H1 (cell line): ENCODE measurements at regions not wholly inside any gene's neighbourhood (a gene's known extent, or its start where the extent isn't known, plus 50 kb on each side); places are given as distances from the start of the nearest gene placed in this dataset.

Experiments used
- CTCF ChIA-PET: fragments of 300-600 bp; sonication (Branson Sonifier 250); formaldehyde crosslinking; loops from one replicate; lab custom pipeline; 2021; ENCODE audit not compliant: partially characterized antibody; lab: Charles Lee
- POLR2A ChIA-PET: fragments of 300-600 bp; sonication (Branson Sonifier 250); formaldehyde crosslinking; loops from one replicate; lab custom pipeline; 2021; ENCODE audit warnings: inconsistent platforms; ENCODE audit not compliant: partially characterized antibody; lab: Charles Lee
- DNase-seq, 2 experiments: peaks; one replicate each; pipeline versions ENCODE4 v3.0.0 to v3.0.0-alpha.2; 2010 to 2022; ENCODE audit warnings: low spot score in 2 of 2, low read depth in 1 of 2, mixed read lengths in 1 of 2
- FAIRE-seq: peaks from 2 replicates; lab custom pipeline; 2011; peaks lifted over from hg19 to GRCh38; lab: Jason Lieb, UNC
- H2AFZ ChIP-seq: 2 replicates; pipeline ENCODE4 v1.8.1; 2012; ENCODE audit warnings: low read length, inconsistent platforms
- H2AK5ac ChIP-seq: 2 replicates; pipeline ENCODE4 v1.6.1; 2013; ENCODE audit warnings: low read depth, low read length
- H2BK120ac ChIP-seq: replicated peaks from 2 replicates; pipeline ENCODE3; 2013; ENCODE audit warnings: low read depth, low read length, inconsistent platforms
- H2BK12ac ChIP-seq: 2 replicates; pipeline ENCODE4 v1.6.1; 2013; ENCODE audit warnings: low read depth, low read length
- H2BK15ac ChIP-seq: 2 replicates; pipeline ENCODE4 v1.6.1; 2013; ENCODE audit warnings: low read length
- H2BK20ac ChIP-seq: 2 replicates; pipeline ENCODE4 v1.6.1; 2013; ENCODE audit warnings: low read length
- H2BK5ac ChIP-seq: 2 replicates; pipeline ENCODE4 v1.6.1; 2013; ENCODE audit warnings: low read depth, low read length
- H3K14ac ChIP-seq: 2 replicates; pipeline ENCODE4 v1.6.1; 2013; ENCODE audit warnings: inconsistent platforms; ENCODE audit not compliant: insufficient read length
- H3K18ac ChIP-seq: 2 replicates; pipeline ENCODE4 v1.6.1; 2013; ENCODE audit warnings: low read length; ENCODE audit errors: extremely low read depth
- H3K23ac ChIP-seq: 2 replicates; pipeline ENCODE4 v1.6.1; 2013; ENCODE audit warnings: inconsistent platforms; ENCODE audit not compliant: insufficient read length
- H3K23me2 ChIP-seq: 2 replicates; pipeline ENCODE4 v1.6.1; 2013; ENCODE audit warnings: low read depth, low read length
- H3K27ac ChIP-seq: 2 replicates; pipeline ENCODE4 v1.6.1; 2011; ENCODE audit warnings: low read depth, low read length, inconsistent platforms
- H3K27me3 ChIP-seq, 4 experiments: replicated peaks in 1 of 4; 1 replicate in 1 of 4; 2 replicates in 3 of 4; pipeline versions ENCODE4 v1.6.1 to v1.8.1; 2011 to 2013; ENCODE audit warnings: low read length in 3 of 4, mild to moderate bottlenecking in 3 of 4, inconsistent platforms in 2 of 4, mixed read lengths in 2 of 4, moderate library complexity in 1 of 4; ENCODE audit not compliant: control insufficient read depth in 3 of 4, insufficient read depth in 3 of 4; ENCODE audit errors: extremely low read depth in 1 of 4
- H3K36me3 ChIP-seq, 4 experiments: 2 replicates each; pipeline versions ENCODE4 v1.6.1 to v1.8.1; 2011 to 2013; ENCODE audit warnings: mild to moderate bottlenecking in 4 of 4, low read length in 3 of 4, moderate library complexity in 2 of 4, control low read depth in 1 of 4, inconsistent platforms in 1 of 4; ENCODE audit not compliant: insufficient read depth in 4 of 4, control insufficient read depth in 2 of 4
- H3K4ac ChIP-seq: replicated peaks from 2 replicates; pipeline ENCODE3; 2013; ENCODE audit warnings: low read length, low read depth, mixed read lengths, inconsistent platforms; ENCODE audit not compliant: insufficient read length
- H3K4me1 ChIP-seq, 4 experiments: replicated peaks in 1 of 4; 1 replicate in 1 of 4; 2 replicates in 3 of 4; pipeline versions ENCODE4 v1.6.1 to v1.8.1; 2011 to 2013; ENCODE audit warnings: low read length in 3 of 4, inconsistent platforms in 2 of 4, mixed read lengths in 1 of 4; ENCODE audit not compliant: insufficient read depth in 4 of 4, control insufficient read depth in 3 of 4
- H3K4me2 ChIP-seq, 2 experiments: 2 replicates each; pipeline versions ENCODE4 v1.6.1 to v1.8.1; 2011 to 2013; ENCODE audit warnings: low read depth in 2 of 2, low read length in 2 of 2, control low read depth in 1 of 2, inconsistent platforms in 1 of 2, mild to moderate bottlenecking in 1 of 2; ENCODE audit not compliant: insufficient read depth in 1 of 2
- H3K4me3 ChIP-seq, 4 experiments: fragments of 200-600, 300-600 bp in 1 of 4; sonication (generic), shearing (Covaris generic), sonication (Bioruptor Twin) in 1 of 4; 2 replicates each; pipeline versions ENCODE4 v1.5.1 to v1.8.1; 2011 to 2016; ENCODE audit warnings: low read length in 4 of 4, low read depth in 3 of 4, control low read depth in 2 of 4, inconsistent platforms in 2 of 4, mild to moderate bottlenecking in 2 of 4, mixed read lengths in 1 of 4, moderate library complexity in 1 of 4; ENCODE audit not compliant: insufficient read depth in 2 of 4; ENCODE audit errors: extremely low read depth in 1 of 4
- H3K56ac ChIP-seq: replicated peaks from 2 replicates; pipeline ENCODE3; 2013; ENCODE audit warnings: low read depth, mild to moderate bottlenecking, mixed read lengths, low read length, inconsistent platforms; ENCODE audit not compliant: insufficient read length
- H3K79me1 ChIP-seq: 2 replicates; pipeline ENCODE4 v1.6.1; 2013; ENCODE audit warnings: low read depth, low read length, control low read depth
- H3K79me2 ChIP-seq, 2 experiments: 2 replicates each; pipeline versions ENCODE4 v1.6.1 to v1.8.1; 2012 to 2013; ENCODE audit warnings: low read length in 2 of 2, mild to moderate bottlenecking in 2 of 2, inconsistent platforms in 1 of 2; ENCODE audit not compliant: insufficient read depth in 2 of 2, control insufficient read depth in 1 of 2
- H3K9ac ChIP-seq, 4 experiments: replicated peaks in 1 of 4; 1 replicate in 1 of 4; 2 replicates in 3 of 4; pipeline versions ENCODE4 v1.6.1 to v1.8.1; 2011 to 2013; ENCODE audit warnings: low read depth in 3 of 4, low read length in 3 of 4, control low read depth in 2 of 4, mild to moderate bottlenecking in 2 of 4, moderate library complexity in 2 of 4, inconsistent platforms in 1 of 4; ENCODE audit errors: extremely low read depth in 1 of 4
- H3K9me3 ChIP-seq, 2 experiments: 2 replicates each; pipeline versions ENCODE4 v1.6.1 to v1.8.1; 2012 to 2013; ENCODE audit warnings: mild to moderate bottlenecking in 2 of 2, moderate library complexity in 2 of 2, control low read depth in 1 of 2, inconsistent platforms in 1 of 2, low read depth in 1 of 2, low read length in 1 of 2, mixed read lengths in 1 of 2; ENCODE audit not compliant: insufficient read depth in 2 of 2
- H4K20me1 ChIP-seq, 2 experiments: replicated peaks in 1 of 2; 2 replicates each; pipeline versions ENCODE3 to v1.8.1; 2011 to 2013; ENCODE audit warnings: inconsistent platforms in 2 of 2, low read length in 2 of 2, mild to moderate bottlenecking in 1 of 2; ENCODE audit not compliant: insufficient read depth in 2 of 2, control insufficient read depth in 1 of 2
- H4K5ac ChIP-seq: 2 replicates; pipeline ENCODE4 v1.6.1; 2013; ENCODE audit warnings: low read length, low read depth, mixed read lengths, inconsistent platforms; ENCODE audit not compliant: insufficient read length
- H4K8ac ChIP-seq: 2 replicates; pipeline ENCODE4 v1.8.0; 2013; ENCODE audit warnings: mild to moderate bottlenecking, moderate library complexity, low read length, inconsistent platforms; ENCODE audit not compliant: insufficient read depth; ENCODE audit errors: extremely low read depth
- H4K91ac ChIP-seq: replicated peaks from 2 replicates; pipeline ENCODE3; 2013; ENCODE audit warnings: low read length, mixed read lengths, inconsistent platforms; ENCODE audit not compliant: insufficient read length
- GABPA ChIP-seq: IDR thresholded peaks from 2 replicates; pipeline ENCODE4 v1.6.1; 2011; ENCODE audit warnings: mild to moderate bottlenecking, low read length, moderate library complexity, borderline replicate concordance; ENCODE audit not compliant: insufficient read depth
- NANOG ChIP-seq: IDR thresholded peaks from 2 replicates; pipeline ENCODE4 v1.6.1; 2011; ENCODE audit warnings: low read length, low read depth, mild to moderate bottlenecking, inconsistent platforms; ENCODE audit not compliant: insufficient read depth, poor library complexity, severe bottlenecking
- NRF1 ChIP-seq: IDR thresholded peaks from 2 replicates; pipeline ENCODE4 v1.6.1; 2011; ENCODE audit warnings: mild to moderate bottlenecking, low read depth, low read length, improper control_type of control experiment
- POLR2AphosphoS5 ChIP-seq: IDR thresholded peaks from 2 replicates; pipeline ENCODE4 v1.6.1; 2011; ENCODE audit warnings: low read depth, low read length
- RFX5 ChIP-seq: IDR thresholded peaks from 2 replicates; pipeline ENCODE4 v1.6.1; 2011; ENCODE audit warnings: low read depth, low read length, improper control_type of control experiment, borderline replicate concordance
- SIN3A ChIP-seq, 2 experiments: IDR thresholded peaks in 1 of 2; conservative IDR thresholded peaks in 1 of 2; 2 replicates each; pipeline ENCODE4 v1.6.1; 2011 to 2012; ENCODE audit warnings: low read length in 2 of 2, improper control_type of control experiment in 1 of 2, low read depth in 1 of 2, mild to moderate bottlenecking in 1 of 2
- WGBS, 2 experiments: shearing (Covaris generic) in 1 of 2; methylation state at CpG; one replicate each; pipeline versions ENCODE4 v1.1.6 to v1.1.7; 2013 to 2015; ENCODE audit warnings: low lambda C conversion rate in 2 of 2, mixed read lengths in 2 of 2, inconsistent platforms in 1 of 2, low coverage in 1 of 2, missing lambda C conversion rate in 1 of 2; ENCODE audit not compliant: insufficient replicate concordance in 2 of 2, insufficient coverage in 1 of 2, insufficient read length in 1 of 2; ENCODE audit errors: extremely low coverage in 1 of 2, missing lambda C conversion rate in 1 of 2; 5-methylcytosine and 5-hydroxymethylcytosine counted together
- TF ChIP-seq, protein P1 (sequence below): IDR thresholded peaks from 2 replicates; pipeline ENCODE4 v1.6.1; 2012; ENCODE audit warnings: low read length, inconsistent platforms

DNA sequence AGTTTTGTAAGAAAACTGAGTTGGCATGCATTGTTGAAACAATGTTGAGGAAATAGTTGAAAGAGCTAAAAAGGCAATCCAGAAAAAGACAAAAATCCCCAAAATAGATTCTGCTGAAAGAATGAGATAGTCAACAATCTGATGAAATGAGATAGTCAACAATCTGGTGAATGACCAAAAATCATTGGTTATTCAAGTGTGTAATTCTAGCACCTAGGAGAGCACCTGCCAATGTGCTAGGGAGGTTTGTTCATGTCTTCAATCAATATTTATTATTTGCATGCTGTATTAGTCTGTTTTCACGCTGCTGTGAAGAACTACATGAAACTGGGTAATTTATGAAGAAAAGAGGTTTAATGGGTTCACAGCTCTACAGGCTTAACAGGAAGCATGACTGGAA, 307.1 kb upstream of the HSF2 start:
- Histone ChIP-seq H4K20me1 (no peaks in the 10 kb centered on the region), H4K91ac (no peak overlapping the region), H3K56ac (no peak overlapping the region), H4K8ac (no peak overlapping the region), H3K23ac (no peak overlapping the region), H3K4me1 (no peaks in the 10 kb centered on the region), H3K27me3 (no peaks in the 10 kb centered on the region), H3K4ac (no peak overlapping the region), H3K18ac (no peak overlapping the region), H2BK5ac (no peak overlapping the region), H2BK12ac (no peak overlapping the region), H3K4me3 (no peak overlapping the region), H2BK20ac (no peak overlapping the region), H2AK5ac (no peak overlapping the region), H3K9me3 (no peaks in the 10 kb centered on the region; a peak in 1 of 4 replicates), H3K14ac (no peak overlapping the region), H3K36me3 (no peaks in the 10 kb centered on the region), H3K79me2 (no peaks in the 10 kb centered on the region), H3K4me2 (no peak overlapping the region), H3K23me2 (no peaks in the 10 kb centered on the region), H4K5ac (no peak overlapping the region), H3K9ac (no peak overlapping the region), H3K79me1 (no peaks in the 10 kb centered on the region), H2AFZ (no peak overlapping the region), H2BK15ac (no peak overlapping the region), H3K27ac (no peak overlapping the region), H2BK120ac (no peak overlapping the region)
- ChIA-PET POLR2A (no interaction called here), CTCF (no interaction called here)
- no peak for FAIRE-seq
- DNase-seq, result no peak
- WGBS, 2 experiments, result 100% methylated on average over 1 of the region's 1 CpG; no CpG with 5 or more reads in 1 of the 2 experiments
- TF ChIP-seq POLR2AphosphoS5 (no peak), RFX5 (no peak), NANOG (no peak), GABPA (no peak), SIN3A (conservative IDR thresholded peaks at IDR 0.05 in 1 of 2, IDR thresholded peaks at IDR 0.05 in 1 of 2; ENCODE audit: low read depth in 1 of 2, low read length in 2 of 2) (no peak), NRF1 (no peak)
- TF ChIP-seq, protein P1, sequence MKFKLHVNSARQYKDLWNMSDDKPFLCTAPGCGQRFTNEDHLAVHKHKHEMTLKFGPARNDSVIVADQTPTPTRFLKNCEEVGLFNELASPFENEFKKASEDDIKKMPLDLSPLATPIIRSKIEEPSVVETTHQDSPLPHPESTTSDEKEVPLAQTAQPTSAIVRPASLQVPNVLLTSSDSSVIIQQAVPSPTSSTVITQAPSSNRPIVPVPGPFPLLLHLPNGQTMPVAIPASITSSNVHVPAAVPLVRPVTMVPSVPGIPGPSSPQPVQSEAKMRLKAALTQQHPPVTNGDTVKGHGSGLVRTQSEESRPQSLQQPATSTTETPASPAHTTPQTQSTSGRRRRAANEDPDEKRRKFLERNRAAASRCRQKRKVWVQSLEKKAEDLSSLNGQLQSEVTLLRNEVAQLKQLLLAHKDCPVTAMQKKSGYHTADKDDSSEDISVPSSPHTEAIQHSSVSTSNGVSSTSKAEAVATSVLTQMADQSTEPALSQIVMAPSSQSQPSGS, result no peak
